GM12878 (cell line): ENCODE measurements at regions not wholly inside any gene's neighbourhood (a gene's known extent, or its start where the extent isn't known, plus 50 kb on each side); places are given as distances from the start of the nearest gene placed in this dataset.

Experiments used
- ATAC-seq: fragments of 200-7000 bp; cut with Tn5 transposase; 3 replicates; pipeline ENCODE4 v1.9.1; 2020; ENCODE audit warnings: mild to moderate bottlenecking, moderate library complexity
- BruUV-seq: library from RNA; stranded (reverse); fragments of 400-500 nt; replicated peaks from 2 replicates; lab custom pipeline; 2021; lab: Mats Ljungman, UMichigan
- CTCF ChIA-PET: fragments of 300-600 bp; sonication (Branson Sonifier 250); formaldehyde crosslinking; extraction: SDS; loops from one replicate; lab custom pipeline; 2021; ENCODE audit warnings: inconsistent platforms; lab: Yijun Ruan, JAX
- POLR2A ChIA-PET: fragments of 350-600 bp; formaldehyde crosslinking; extraction: SDS; loops from one replicate; lab custom pipeline; 2021; ENCODE audit warnings: inconsistent platforms; lab: Charles Lee
- RAD21 ChIA-PET: fragments of 300-600 bp; sonication (Branson Sonifier 250); formaldehyde crosslinking; loops from one replicate; lab custom pipeline; 2023; ENCODE audit warnings: antibody characterized with exemption; ENCODE audit not compliant: unreplicated experiment; lab: Charles Lee
- SMC1A ChIA-PET: fragments of 300-600 bp; sonication (Branson Sonifier 250); formaldehyde crosslinking; loops from one replicate; lab custom pipeline; 2023; ENCODE audit not compliant: unreplicated experiment, uncharacterized antibody; lab: Charles Lee
- DNase-seq: peaks from one replicate; pipeline ENCODE4 v3.0.0-alpha.2; 2011; ENCODE audit warnings: low read depth, low spot score
- FAIRE-seq: peaks from 3 replicates; lab custom pipeline; 2011; peaks lifted over from hg19 to GRCh38; lab: Jason Lieb, UNC
- H2AFZ ChIP-seq: 2 replicates; pipeline ENCODE4 v1.6.0; 2011; ENCODE audit warnings: low read depth, low read length, control low read depth; ENCODE audit not compliant: control insufficient read depth
- H3K27ac ChIP-seq: 2 replicates; pipeline ENCODE4 v1.5.1; 2011; ENCODE audit warnings: control low read depth; ENCODE audit not compliant: control insufficient read depth, insufficient read depth
- H3K27me3 ChIP-seq, 2 experiments: replicated peaks in 1 of 2; 2 replicates each; pipeline versions ENCODE4 v1.6.0 to v1.6.1; 2011; ENCODE audit warnings: low read length in 1 of 2; ENCODE audit not compliant: control insufficient read depth in 2 of 2, insufficient read depth in 2 of 2
- H3K36me3 ChIP-seq, 2 experiments: 2 replicates each; pipeline ENCODE4 v1.5.1; 2011; ENCODE audit warnings: low read length in 1 of 2; ENCODE audit not compliant: control insufficient read depth in 2 of 2, insufficient read depth in 2 of 2
- H3K4me1 ChIP-seq: 2 replicates; pipeline ENCODE4 v1.6.1; 2011; ENCODE audit warnings: mild to moderate bottlenecking, low read length, moderate library complexity, mixed read lengths; ENCODE audit not compliant: control insufficient read depth, insufficient read depth
- H3K4me2 ChIP-seq: 2 replicates; pipeline ENCODE4 v1.6.0; 2011; ENCODE audit warnings: control low read depth; ENCODE audit not compliant: control insufficient read depth, insufficient read depth
- H3K4me3 ChIP-seq: fragments of 200-600 bp; sonication (generic); 2 replicates; pipeline ENCODE4 v1.5.1; 2016
- H3K79me2 ChIP-seq: 2 replicates; pipeline ENCODE4 v1.6.0; 2011; ENCODE audit warnings: low read length; ENCODE audit not compliant: control insufficient read depth, insufficient read depth
- H3K9ac ChIP-seq: 2 replicates; pipeline ENCODE4 v1.8.0; 2011; ENCODE audit warnings: low read length, control low read depth, mixed read lengths; ENCODE audit not compliant: control insufficient read depth, insufficient read depth
- H3K9me3 ChIP-seq: replicated peaks from 3 replicates; pipeline ENCODE4 v1.5.1; 2011; ENCODE audit warnings: mild to moderate bottlenecking, low read length; ENCODE audit not compliant: control insufficient read depth, insufficient read depth
- H4K20me1 ChIP-seq: 2 replicates; pipeline ENCODE4 v1.6.0; 2011; ENCODE audit not compliant: control insufficient read depth, insufficient read depth
- BCL11A ChIP-seq: IDR thresholded peaks from 2 replicates; pipeline ENCODE4 v1.6.1; 2011; ENCODE audit warnings: low read depth, low read length
- CHD4 ChIP-seq: fragments of 200-600 bp; sonication (generic); IDR thresholded peaks from 2 replicates; pipeline ENCODE4 v1.6.1; 2016; ENCODE audit warnings: mild to moderate bottlenecking
- IKZF1 ChIP-seq: fragments of 450-650 bp; conservative IDR thresholded peaks from 2 replicates; pipeline ENCODE4 v1.6.1; 2017; ENCODE audit warnings: antibody characterized with exemption, mild to moderate bottlenecking
- MYC ChIP-seq: IDR thresholded peaks from 2 replicates; pipeline ENCODE4 v1.6.1; 2011; ENCODE audit warnings: mild to moderate bottlenecking, low read length, moderate library complexity, inconsistent platforms; ENCODE audit not compliant: insufficient read depth, insufficient replicate concordance, insufficient read length, severe bottlenecking
- NR2C1 ChIP-seq: fragments of 450-650 bp; IDR thresholded peaks from 2 replicates; pipeline ENCODE4 v1.6.1; 2017; ENCODE audit warnings: antibody characterized with exemption, mild to moderate bottlenecking, moderate library complexity
- TBL1XR1 ChIP-seq: IDR thresholded peaks from 2 replicates; pipeline ENCODE4 v1.6.1; 2012; ENCODE audit warnings: low read depth, low read length, improper control_type of control experiment
- ZNF207 ChIP-seq: fragments of 450-650 bp; IDR thresholded peaks from 2 replicates; pipeline ENCODE4 v1.6.1; 2014; ENCODE audit warnings: antibody characterized with exemption, mild to moderate bottlenecking, borderline replicate concordance
- WGBS: methylation state at CpG from one replicate; pipeline ENCODE4 v1.1.6; 2016; ENCODE audit warnings: low lambda C conversion rate; ENCODE audit not compliant: insufficient replicate concordance, insufficient coverage; ENCODE audit errors: missing lambda C conversion rate; 5-methylcytosine and 5-hydroxymethylcytosine counted together
- in situ Hi-C: fragments of 300-500 bp; cut with MboI; formaldehyde crosslinking; loops from 9 replicates; pipeline ENCODE4 v1.14.3; 2018; ENCODE audit warnings: mixed read lengths
- intact Hi-C: fragments of 100-400 bp; cut with micrococcal nuclease; formaldehyde crosslinking; loops from one replicate; pipeline ENCODE4 v1.14.2; 2022; ENCODE audit not compliant: unreplicated experiment
- TF ChIP-seq, protein P1 (sequence below): IDR thresholded peaks from 2 replicates; pipeline ENCODE4 v1.6.1; 2011; ENCODE audit warnings: borderline replicate concordance, low read depth, mild to moderate bottlenecking, moderate library complexity, low read length; ENCODE audit not compliant: insufficient read depth, poor library complexity, severe bottlenecking

DNA sequence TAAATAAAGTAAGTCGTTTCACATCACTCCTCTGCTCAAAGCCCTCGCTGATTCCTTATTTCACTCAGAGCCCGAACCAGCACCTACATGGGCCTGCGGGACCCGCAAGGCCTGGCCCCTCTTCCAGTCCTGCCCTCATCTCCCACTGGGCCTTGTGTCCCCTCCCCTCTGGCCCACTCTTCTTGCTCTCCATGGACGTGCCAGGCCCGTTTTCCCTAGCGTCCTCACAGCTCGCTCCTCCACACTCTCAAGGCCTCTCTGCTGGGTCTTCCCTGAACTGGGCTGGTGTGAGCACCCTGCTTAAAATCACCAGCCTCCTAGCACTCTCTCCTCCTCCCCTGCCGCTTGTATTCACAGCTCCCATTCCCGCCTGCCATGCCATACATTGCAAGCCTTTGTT is 237.9 kb downstream of the FOXD2 start:
- Histone ChIP-seq H3K79me2 (no peaks in the 10 kb centered on the region), H3K36me3 (no peaks in the 10 kb centered on the region), H3K9ac (no peak overlapping the region), H3K4me2 (no peak overlapping the region), H3K9me3 (no peaks in the 10 kb centered on the region; the same call in 2 of the 3 replicates)
- ChIA-PET SMC1A (interaction anchor here (0.7 kb wide), 1 partner anchor 12 kb away, joined by 3 read pairs; no protein-coding TSS in a partner anchor), RAD21 (no interaction called here)
- ATAC-seq: no peak
- WGBS: 45% methylated on average over 11 of the region's 11 CpGs
- intact Hi-C loops: no loop called here
- TF ChIP-seq TBL1XR1: no peak
- no peak for TF ChIP-seq BCL11A
- TF ChIP-seq MYC: no peak
- TF ChIP-seq IKZF1: no peak
- TF ChIP-seq CHD4: no peak
- no peak for TF ChIP-seq ZNF207
- TF ChIP-seq, protein P1, sequence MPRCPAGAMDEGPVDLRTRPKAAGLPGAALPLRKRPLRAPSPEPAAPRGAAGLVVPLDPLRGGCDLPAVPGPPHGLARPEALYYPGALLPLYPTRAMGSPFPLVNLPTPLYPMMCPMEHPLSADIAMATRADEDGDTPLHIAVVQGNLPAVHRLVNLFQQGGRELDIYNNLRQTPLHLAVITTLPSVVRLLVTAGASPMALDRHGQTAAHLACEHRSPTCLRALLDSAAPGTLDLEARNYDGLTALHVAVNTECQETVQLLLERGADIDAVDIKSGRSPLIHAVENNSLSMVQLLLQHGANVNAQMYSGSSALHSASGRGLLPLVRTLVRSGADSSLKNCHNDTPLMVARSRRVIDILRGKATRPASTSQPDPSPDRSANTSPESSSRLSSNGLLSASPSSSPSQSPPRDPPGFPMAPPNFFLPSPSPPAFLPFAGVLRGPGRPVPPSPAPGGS: no peak
- no peak for TF ChIP-seq NR2C1
- TF ChIP-seq, all 136 proteins: peak for 0
- DNase-seq (no peak), FAIRE-seq (no peak)
- BruUV-seq: no TSS peak
- in situ Hi-C loops: no loop called here
- Histone ChIP-seq H2AFZ (no peak overlapping the region), H4K20me1 (no peaks in the 10 kb centered on the region; the same call in 1 of the 2 replicates), H3K27ac (no peak overlapping the region), H3K4me3 (no peak overlapping the region), H3K27me3 (no peaks in the 10 kb centered on the region; a peak in 2 of 4 replicates), H3K4me1 (no peaks in the 10 kb centered on the region)
- ChIA-PET POLR2A (no interaction called here), CTCF (interaction anchor here (1.0 kb wide), 1 partner anchor 234 kb away, joined by 3 read pairs; no protein-coding TSS in a partner anchor)
